ENCODE measurements at regions not wholly inside any gene's neighbourhood (a gene's known extent, or its start where the extent isn't known, plus 50 kb on each side); places are given as distances from the start of the nearest gene placed in this dataset.

DNA sequence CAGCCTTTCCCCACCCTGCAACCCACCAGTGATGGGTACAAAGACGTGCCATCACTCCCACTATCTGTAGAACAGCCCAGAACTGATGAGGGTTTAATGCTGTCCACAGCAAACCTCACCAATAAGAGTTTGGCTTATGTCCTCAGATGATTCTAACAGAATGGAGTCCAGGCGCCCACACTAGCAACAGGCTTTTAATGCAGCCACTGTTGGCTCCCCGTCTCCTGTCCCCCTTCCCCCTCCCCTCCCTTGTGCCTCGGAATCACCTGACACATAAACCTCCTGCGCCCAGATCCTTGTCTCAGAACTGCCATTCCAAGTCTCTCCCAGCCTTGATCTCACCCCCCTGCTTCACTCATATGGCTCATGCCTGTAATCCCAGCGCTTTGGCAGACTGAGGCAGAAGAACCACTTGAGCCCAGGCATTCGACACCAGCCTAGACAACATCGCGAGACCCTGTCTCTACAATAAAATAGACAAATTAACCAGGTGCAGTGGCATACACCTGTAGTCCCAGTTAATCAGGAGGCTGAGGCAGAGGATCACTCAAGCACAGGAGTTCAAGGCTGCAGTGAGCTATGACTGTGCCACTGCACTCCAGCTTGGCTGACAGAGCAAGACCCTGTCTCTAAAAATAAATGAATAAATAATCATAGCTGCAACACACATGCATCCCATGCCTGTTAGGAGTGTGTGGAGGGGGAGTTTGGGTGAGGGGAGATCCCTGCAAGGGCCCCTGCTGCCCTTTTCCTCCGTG, 85.6 kb downstream of the SNX5 start:
- TF ChIP-seq POLR2AphosphoS5 (IDR thresholded peaks at IDR 0.05) (no peak), POLR2A (IDR thresholded peaks at IDR 0.05) (no peak), EP300 (IDR thresholded peaks at IDR 0.05) (no peak)
- TF ChIP-seq, protein P1, sequence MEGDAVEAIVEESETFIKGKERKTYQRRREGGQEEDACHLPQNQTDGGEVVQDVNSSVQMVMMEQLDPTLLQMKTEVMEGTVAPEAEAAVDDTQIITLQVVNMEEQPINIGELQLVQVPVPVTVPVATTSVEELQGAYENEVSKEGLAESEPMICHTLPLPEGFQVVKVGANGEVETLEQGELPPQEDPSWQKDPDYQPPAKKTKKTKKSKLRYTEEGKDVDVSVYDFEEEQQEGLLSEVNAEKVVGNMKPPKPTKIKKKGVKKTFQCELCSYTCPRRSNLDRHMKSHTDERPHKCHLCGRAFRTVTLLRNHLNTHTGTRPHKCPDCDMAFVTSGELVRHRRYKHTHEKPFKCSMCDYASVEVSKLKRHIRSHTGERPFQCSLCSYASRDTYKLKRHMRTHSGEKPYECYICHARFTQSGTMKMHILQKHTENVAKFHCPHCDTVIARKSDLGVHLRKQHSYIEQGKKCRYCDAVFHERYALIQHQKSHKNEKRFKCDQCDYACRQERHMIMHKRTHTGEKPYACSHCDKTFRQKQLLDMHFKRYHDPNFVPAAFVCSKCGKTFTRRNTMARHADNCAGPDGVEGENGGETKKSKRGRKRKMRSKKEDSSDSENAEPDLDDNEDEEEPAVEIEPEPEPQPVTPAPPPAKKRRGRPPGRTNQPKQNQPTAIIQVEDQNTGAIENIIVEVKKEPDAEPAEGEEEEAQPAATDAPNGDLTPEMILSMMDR (IDR thresholded peaks at IDR 0.05): no peak
